HG02840 (cell line): ENCODE measurements at regions not wholly inside any gene's neighbourhood (a gene's known extent, or its start where the extent isn't known, plus 50 kb on each side); places are given as distances from the start of the nearest gene placed in this dataset.

Source experiments
- ATAC-seq: cut with Tn5 transposase; IDR thresholded peaks from one replicate; pipeline ENCODE4 v1.9.1; 2021; ENCODE audit warnings: mild to moderate bottlenecking, moderate library complexity, moderate number of reproducible peaks; ENCODE audit not compliant: unreplicated experiment, low FRiP score

GRCh38 chr12:124461851-124462623 is 105.4 kb downstream of the NCOR2 start:
- ATAC-seq, result no peak

DNA sequence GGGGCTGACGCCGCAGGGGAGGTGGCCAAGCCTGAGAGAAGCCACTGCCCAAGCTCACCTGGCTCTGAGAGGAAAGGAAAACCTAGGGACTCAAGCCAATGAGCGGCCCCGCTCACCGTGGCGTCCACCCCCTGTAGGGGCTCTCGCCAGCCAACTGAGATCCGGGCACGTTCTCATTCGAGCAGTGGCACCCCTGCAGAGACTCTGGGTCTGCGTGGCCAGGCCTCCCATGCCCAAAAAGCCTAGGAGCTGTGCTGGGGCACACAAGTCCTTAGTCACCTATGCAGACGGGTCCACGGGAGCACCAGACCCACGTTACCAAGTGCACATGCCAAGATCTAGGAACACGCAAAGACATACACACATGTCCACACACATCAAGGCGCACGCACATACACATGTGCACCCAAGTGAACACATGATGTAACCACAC is 106.2 kb downstream of the NCOR2 start:
- no peak for ATAC-seq

DNA sequence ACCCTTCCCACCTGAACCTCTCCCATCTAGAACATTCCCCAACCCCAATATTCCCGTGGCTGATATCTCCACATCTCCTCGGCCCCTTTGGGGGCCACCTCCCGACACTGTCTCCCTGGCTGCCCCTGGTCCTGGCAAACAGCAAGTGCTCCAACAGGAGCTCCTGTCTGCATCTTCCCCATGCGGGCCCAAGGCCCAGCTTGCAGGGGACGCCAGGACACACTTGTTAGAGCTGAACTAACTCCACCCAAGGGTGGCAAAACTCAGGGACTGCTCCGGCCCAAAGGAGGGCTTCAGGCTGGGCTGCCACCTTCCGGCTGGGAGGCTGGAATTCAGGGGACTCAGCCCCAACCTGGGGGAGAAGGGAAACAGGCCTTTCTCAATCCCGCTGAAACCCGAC is 106.6 kb downstream of the NCOR2 start:
- ATAC-seq, result no peak

DNA sequence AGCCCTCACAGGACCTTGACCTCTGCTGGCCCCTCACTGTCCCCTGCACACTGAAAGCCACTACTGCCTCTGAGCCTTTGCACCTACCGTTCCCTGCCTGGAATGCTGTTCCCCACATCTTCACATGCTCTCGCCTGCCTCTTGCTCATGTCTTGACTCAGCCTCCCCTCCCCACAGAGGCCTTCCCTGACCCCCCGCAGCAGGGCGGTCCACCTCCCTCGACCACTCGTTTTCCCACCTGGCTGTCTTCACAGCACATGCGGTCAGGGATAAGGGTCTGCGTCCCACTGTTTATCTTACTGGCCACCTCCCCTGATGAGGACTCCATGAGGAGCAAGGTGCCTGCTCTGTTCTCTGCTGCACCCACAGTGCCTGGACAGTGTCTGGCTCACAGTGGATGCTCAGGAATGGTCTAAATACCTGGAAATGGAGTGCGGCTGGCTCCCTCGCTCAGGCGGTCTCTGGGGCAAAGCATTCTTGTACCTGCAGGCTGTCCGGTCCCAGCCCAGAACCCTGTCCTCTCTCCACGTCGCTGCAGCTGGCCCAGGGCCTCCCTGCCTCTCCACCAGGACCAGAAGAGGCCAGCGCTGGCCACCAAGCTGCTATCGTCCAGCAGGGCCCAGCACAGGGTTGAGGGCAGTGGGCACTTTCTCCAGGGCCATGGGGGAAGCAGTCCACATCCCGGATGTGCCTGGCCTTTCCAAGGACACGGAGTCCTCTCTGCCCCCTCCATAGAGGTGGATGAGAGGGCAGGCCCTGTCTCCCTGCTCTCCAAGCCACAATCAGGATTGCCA is 107.4 kb downstream of the NCOR2 start:
- no peak for ATAC-seq

GRCh38 chr12:124458992-124459851 is 108.2 kb downstream of the NCOR2 start:
- no peak for ATAC-seq

DNA sequence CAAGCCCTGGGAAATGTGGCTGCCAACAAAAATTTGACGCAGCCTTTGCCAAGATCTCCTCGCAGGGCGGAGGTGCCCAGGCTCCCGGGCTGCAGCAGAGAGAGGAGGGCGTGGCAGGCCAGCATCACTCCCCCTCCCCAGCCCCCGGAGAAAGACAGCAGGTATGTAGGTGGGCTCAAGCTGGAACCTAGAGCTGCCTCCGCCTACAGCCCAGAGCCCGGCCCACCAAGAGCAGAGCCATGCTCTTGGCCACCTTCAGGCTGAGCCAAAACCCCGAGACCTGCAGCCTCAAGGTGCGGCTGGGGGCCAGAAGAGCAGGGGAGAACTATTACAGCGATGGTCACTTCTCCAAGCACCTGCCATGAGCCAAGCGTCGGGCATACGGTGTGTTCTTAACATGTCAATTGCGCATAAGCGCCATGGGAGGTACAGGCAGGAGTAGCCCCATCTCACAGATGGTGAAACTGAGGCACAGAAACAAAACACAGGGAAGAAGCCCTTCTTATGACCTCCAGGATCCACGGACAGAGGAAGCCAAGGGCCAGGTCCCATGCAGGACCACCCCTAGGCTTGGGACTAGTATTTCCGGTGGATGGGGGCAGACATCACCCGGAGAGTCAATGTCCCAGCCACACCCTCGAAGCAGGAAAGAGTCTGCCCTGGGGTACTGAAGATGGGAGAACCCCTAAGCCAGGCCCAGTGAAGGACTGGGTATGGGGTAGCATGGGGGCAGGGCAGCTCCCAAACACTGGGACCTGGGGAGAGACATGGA is 109.0 kb downstream of the NCOR2 start:
- no peak for ATAC-seq

GRCh38 chr12:124457287-124458219 is 109.9 kb downstream of the NCOR2 start:
- no peak for ATAC-seq

DNA sequence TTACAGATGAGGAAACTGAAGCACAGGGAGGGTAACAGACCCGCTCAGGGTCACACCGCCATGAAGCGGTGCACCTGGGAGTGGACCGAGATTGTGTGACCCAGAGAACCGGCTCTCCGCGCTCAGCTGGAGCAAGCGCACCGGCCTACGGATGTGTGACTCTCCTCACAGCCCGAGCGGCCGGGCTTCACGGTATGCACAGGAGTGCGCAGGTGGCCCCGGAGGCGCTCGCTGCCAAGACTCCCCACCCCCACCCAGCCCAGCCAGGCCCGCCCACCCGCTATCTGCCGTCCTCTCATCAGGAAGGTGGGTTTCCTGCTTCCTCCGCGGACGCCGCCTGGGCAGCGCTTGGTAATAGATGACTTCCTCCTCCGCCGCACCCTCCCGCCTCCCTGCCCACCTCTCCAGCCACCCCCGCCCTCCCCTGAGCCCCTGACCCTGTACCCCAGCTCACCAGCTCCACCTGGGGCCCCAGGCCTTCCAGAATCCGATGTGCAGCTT is 110.7 kb downstream of the NCOR2 start:
- ATAC-seq, result no peak

DNA sequence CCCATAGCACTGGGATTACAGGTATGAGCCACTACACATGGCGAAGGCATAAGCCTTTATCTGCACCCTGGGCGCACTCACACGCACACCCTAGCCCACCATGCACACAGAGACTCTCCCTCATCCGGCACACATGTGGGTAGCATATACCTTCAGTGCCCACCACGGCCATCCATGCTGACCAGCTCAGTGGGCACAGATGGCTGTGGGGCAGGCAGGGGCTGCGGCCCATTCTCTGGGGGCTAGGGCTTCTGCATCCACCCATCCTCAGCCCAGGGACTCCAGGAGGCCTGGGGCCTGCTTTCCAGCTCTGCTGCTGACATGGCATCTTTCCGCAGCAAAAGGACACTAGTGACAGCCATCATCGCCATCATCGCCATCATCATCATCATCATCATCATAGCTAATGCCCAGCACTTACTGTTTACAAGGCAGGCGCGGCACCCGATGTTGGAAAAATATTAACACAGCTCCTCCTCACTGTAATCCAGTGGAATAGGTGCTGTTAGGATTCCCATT is 111.2 kb downstream of the NCOR2 start:
- no peak for ATAC-seq

DNA sequence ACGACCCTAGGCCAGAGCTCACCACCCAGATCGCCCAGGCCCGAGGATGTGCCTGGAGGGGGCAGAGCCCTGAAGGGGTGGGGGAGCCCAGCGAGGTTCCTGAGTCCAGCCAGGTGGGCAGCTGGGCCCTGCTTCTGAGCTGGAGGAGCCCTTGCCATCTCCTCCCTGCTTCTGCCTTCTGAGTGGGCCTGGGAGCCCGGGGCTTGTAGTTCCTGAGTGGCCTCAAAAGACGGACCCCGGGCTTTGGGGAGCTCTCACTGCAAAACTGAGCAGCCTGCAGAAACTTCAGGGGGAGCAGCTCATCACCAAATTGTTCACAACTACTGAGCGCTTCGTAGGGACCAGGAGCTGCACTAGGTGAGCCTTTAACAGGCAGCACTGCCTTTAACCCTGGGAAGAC is 112.1 kb downstream of the NCOR2 start:
- no peak for ATAC-seq

DNA sequence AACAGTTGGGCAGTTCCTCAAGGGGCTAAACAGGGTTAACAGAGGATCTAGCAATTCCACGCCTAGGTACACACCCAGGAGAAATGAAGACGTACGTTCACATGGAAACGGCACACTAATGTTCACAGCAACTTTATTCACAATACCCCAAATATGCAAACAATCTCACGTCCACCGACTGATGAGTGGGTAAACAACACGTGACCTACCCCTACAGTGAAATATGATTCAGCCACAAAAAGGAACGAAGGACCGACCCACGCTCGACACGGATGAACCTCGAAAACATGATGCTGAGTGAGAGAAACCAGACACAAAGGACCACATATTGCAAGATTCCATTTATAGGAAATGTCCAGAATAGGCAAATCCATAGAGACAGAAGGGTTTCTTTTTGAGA is 112.7 kb downstream of the NCOR2 start:
- ATAC-seq, result no peak

- ATAC-seq, result no peak
These were observed 113.1 kb downstream of the NCOR2 start for GRCh38 chr12:124454352-124454725.

DNA sequence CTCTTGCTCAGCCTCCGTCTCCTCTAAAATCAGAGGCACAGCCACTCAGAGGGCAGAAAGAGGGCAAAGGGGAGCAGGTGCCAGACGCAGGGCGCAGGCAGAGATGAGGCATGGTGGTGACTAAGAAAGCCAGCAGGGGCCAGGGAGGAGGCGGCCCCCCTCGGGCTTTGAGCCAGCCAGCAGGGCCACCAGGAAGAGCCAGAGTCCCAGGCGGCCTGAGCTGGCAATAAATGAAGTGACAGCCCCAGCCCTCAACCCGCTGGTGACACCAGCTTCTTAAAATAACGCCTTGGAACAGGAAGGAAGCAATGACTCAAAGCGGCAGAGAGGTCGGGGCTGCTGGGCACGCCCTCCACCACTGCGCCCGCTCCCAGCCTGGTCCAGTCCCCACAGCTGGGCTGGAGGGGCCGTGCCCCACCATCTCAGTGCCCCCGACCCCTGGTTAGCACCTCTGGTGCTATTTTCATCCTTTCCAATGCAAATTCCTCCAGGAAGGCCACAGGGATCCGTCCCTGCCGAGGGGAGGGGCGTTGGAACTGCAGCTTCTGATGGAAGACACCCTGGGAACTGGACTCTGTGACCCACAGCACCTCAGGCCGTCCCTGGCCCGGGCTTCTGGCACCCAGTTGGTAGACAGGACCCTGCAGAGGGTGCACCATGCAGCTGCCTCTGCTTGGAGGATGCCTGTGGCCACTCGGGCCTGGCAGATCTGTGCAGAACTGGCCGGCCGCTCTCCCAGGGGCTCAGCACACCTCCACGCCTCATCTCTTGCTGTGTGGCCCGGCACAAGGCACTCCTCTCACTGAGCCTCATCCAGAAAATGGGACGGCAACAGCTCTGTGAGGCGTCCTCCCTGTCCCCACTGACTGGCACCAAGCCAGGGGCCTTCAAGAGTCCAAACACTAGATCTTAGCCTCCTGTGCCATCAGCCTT is 113.7 kb downstream of the NCOR2 start:
- ATAC-seq, result peak; percentile 65

GRCh38 chr12:124452576-124453331 is 114.7 kb downstream of the NCOR2 start:
- ATAC-seq, result no peak

GRCh38 chr12:124451637-124452243 is 115.7 kb downstream of the NCOR2 start:
- ATAC-seq, result no peak

DNA sequence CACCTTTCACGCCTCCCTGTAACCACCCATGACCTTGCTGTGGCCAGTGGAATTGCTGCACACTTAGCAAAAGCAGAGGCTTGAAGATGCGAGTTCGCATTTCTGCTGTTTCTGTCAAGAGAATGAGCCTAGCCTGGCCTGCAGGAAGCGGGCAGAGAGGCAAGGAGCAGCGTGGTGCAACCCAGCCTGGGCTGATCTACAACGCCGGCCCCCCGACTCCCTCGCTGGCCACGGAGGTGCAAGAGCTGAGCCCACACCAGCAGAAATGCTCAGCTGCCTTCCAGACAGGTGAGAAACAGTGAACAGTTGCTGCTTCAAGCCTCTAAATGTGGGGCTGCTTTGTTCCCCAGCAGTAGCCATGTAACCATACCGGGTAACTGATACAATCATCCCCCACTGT is 116.4 kb downstream of the NCOR2 start:
- ATAC-seq, result no peak

DNA sequence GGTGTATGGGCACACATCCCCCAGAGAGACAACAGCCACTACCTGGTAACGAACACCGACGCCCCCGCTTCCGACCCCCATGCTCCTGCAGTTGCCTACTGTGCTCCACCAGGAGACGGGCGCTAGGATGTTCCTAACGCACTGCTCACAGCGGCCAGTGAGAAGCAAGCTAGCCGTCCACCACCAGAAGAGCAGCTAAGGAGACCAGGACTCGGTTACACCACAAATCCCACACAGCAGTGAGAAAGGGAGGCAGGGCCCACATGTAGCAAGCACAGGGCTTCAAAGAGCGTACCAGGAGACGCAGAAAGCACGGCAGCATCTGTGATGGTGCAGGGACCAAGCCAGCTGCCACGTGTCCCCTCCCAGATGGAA is 117.0 kb downstream of the NCOR2 start:
- ATAC-seq, result no peak
